HS-5 (cell line): ENCODE measurements at regions not wholly inside any gene's neighbourhood (a gene's known extent, or its start where the extent isn't known, plus 50 kb on each side); places are given as distances from the start of the nearest gene placed in this dataset.
"Not testable (repeated sequence)": the region's sequence is repeated elsewhere in the genome, so short reads cannot be mapped to it uniquely, and the experiment has no call there.

Experiments
- DNase-seq: peaks from one replicate; pipeline ENCODE4 v3.0.0-alpha.2; 2012; ENCODE audit warnings: low read depth

GRCh38 chr7:25454562-25455041 lies 226.3 kb upstream of the NPVF start:
- DNase-seq: no peak

DNA sequence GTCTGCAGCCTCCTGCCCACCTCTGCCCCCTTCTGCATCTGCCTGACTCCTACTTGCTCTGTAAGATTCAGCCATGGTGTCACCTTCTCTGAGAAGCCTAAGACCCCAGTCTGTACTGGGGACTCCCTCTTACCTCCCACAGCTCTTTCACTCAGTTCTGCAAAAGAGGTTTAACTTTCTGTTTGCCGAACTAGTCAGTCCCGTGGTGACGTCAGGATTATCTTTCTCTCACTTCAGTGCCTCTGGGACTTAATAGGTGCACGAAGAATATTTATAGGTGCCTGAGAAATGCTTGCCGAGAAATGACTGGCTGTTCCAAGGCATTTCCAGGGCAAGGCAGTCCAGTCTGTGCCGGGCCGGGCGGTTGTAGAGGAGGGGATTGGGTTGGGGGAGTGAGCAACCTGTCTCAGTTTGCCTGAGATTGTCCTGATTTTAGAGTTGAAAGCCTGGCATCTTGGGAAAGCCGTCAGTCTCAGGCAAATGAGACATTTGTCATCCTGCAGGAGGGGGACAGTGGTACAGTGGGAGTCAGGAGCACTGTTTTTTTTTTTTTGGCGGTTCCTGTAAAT lies 227.5 kb upstream of the NPVF start:
- no peak for DNase-seq

DNA sequence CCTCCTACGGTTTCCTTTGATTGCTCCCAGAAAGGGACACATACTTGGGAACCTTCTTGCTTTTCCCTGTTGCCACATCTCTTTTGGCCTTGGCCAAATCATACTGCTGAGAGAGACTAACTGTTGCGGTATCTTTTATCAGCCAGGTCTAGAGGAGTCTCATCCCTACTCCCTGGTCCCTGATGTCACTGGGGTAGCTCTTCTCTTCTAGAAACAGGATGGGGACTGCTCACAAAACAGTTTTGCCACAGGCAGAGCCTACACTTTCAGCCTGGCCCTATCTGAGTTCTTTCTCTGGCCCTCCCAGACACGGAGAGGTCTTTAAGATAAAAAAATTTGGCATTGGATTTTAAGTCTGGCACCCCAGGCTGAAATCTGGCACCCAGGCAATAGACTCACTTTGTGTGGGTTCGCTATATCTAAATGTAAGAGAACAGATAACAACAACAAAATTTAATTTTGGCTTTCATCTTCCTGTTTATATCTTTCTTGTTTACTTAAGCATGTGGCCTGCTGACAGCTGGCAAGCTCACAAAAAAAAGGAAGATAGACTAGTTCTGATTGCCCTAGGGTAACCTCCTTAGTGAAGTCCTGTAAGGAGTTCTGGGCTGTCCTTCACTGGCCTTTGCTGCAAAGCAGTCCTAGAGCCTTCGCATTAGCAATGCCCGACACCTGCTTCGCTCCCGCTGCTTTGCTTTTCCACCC lies 228.3 kb upstream of the NPVF start:
- no peak for DNase-seq

- DNase-seq: no peak
Observed at GRCh38 chr7:25459057-25459456, 230.8 kb upstream of the NPVF start.

GRCh38 chr7:25460433-25460832 lies 232.1 kb upstream of the NPVF start:
- no peak for DNase-seq

DNA sequence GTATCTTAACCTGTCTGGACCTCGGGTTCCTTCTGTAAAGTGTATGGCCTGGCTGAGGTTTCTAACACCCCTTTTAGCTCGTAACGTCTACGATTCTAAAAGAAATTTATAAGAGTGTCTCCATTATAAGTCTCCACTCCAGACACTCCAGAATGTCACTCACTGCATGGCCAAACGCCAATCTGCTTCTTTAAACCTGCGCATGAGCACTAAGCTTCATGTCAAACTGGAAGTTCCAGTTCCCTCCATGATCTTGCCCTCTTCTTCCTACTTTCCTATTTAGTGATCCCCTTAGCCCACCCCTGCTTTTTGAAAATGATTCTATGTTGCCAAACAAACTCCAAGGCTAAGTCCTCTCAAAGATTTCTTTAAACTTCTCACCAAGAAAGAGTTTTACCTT lies 241.4 kb upstream of the NPVF start:
- no peak for DNase-seq

DNA sequence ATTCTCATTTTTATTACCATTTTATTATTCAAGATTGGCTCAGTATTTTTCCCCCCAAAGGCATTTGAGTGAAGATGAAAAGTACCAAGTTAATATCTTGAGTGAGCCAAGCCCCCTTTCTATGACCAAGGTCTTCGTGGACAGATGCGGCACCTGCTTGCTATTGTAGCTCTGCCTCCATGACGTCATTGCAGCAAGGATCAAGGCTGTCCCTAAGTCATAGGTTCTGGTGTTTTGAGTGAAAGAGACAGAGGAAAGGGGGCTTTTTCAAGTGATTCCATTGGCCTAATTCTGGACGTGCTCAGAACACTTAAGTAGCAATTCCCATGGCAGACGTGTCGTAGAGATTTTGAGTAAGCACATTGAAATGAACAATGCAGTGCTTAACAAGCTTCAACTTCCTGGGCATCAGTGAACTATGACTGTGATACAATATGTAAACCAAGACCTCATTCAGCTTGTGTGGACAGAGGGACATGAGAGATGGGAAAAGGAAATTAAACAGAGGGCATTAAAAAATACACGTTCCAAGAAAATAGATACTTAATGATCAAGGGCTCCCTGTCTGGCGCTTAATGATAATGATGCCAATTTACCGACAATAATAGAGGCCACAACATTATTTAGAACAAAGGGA lies 248.7 kb upstream of the NPVF start:
- no peak for DNase-seq

- DNase-seq: not testable (repeated sequence)
Observed at GRCh38 chr7:25478221-25478620, 249.9 kb upstream of the NPVF start.

GRCh38 chr7:25478925-25479324 lies 250.6 kb upstream of the NPVF start:
- no peak for DNase-seq

- no peak for DNase-seq
Observed at GRCh38 chr7:25481891-25482290, 253.6 kb upstream of the NPVF start.

GRCh38 chr7:25482631-25483030 lies 254.3 kb upstream of the NPVF start:
- no peak for DNase-seq

- DNase-seq: no peak
Observed at GRCh38 chr7:25485026-25485425, 256.7 kb upstream of the NPVF start.

DNA sequence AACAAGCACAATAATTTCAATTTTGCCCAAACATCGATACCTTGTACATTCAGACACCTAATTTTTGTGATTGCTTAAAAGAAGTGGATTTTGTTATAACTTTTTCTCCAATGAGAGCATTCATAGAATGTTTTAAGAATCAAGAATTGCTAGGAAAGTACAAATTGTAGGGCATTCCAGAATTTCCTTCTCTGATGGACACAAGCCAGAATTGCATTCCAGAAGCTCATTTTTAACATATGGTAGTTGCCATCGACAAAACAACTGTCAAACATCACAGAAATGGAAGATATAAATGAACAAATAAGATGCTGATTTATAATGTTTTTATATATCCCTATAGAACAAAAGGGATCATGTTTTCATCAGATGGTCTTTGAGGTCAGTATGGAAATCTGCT lies 258.4 kb upstream of the NPVF start:
- no peak for DNase-seq

DNA sequence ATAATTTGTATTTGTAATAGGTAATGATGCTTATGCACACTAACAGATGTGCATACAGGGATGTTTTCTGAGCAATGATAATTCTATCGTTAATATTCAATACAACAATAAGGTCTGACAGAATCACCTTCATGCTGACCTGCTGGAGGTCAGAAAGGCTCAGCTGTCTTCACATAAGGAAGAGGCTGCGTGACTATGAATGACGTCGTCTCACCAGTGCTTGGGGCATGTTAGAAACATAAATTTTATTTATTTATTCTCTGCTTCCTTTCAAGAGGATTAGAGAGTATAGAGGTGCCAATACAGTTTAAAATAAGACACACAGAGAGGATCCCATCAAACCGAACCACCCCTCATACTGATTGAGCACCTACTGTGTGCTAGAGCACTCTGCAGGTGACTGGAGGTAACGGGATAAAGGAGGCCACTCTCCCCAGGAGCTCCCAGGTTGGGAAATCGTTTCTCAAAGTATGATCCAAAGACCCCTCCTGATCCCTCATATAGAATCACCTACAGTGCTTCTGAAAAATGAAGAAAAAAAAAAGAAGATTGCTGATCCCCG lies 265.6 kb upstream of the NPVF start:
- no peak for DNase-seq

DNA sequence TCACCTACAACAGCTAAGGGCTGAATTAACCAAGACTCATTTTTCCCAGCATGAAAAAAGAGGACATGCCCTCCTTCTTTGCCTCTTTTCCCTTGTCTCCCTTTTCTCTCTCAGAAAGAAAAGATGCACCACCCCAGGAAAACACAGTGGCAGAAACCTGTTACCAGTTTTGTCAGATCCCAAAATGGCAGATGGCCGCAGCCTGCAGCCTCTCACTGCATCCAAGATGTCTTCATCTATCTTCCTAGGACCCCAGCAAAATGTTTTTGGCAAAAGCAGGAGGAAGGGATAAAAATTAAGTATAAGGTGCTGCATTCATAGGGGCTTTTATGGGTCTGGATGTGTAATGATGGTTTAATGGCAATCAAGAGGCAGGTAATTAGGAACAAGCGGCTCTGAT lies 266.6 kb upstream of the NPVF start:
- no peak for DNase-seq

GRCh38 chr7:25495342-25496250 lies 267.3 kb upstream of the NPVF start:
- no peak for DNase-seq

DNA sequence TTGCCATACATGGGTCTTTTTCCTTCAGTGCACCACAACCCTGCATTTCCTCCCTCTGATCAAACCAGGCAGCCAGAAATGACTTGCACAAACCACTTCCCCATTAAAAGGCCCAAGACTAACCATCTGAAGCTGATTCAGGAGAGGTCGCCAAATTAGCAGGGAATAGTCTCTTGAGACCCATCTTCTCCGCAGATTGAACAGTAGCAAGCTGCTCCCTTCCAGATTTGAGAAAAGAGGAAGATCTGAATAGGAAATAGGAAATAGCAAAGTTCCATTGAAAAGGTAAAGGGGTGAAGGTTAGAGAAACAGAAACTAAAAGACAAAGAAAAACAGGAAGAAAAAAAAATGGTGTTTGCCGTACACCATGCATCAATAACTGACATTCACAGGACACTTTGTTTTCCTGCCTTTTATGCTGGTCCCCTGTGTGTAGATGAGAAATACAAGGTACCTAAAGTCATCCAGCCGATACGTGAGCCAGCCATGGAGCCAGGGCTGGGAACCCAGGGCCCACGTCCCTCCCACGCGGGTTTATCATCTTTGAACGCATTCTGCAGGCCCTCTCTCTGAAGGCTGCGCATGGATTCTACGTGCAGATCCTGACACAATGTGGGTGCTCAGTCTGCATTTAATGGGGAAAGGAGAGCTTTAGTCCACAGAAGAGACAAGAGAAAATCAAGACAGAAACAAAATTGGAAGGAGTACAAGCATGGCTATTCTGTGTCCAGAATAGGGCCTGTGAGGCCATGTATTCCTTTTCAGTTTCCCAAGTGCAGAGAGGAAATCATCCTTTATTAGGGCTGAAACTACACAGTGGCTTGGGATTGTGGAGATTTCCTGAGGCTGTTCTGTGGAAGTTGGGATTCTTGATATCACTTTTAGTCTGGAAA lies 268.4 kb upstream of the NPVF start:
- no peak for DNase-seq

- DNase-seq: no peak
Observed at GRCh38 chr7:25500393-25500921, 272.2 kb upstream of the NPVF start.

DNA sequence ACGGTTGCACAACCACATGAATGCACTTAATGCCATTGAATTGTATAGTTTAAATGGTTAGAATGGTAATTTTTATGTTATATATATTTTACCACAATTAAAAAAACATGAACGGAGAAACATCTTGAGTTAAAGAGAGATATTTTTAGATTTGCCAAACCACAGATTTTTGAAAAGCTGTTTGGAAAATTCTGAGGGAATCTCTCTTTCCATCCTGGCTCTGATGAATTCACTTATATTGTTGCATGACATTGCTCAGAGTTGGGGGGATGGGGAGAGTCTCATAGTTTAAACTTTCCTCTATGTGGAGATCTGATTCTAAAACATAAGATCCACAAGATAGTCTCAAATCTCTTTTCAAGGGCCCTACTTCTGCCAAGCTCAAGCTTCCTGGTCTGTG lies 275.0 kb upstream of the NPVF start:
- no peak for DNase-seq

- DNase-seq: no peak
Observed at GRCh38 chr7:25512061-25512687, 283.9 kb upstream of the NPVF start.
